A549 (cell line): ENCODE measurements at regions not wholly inside any gene's neighbourhood (a gene's known extent, or its start where the extent isn't known, plus 50 kb on each side); places are given as distances from the start of the nearest gene placed in this dataset.

Source experiments
- CBX2 ChIP-seq: fragments of 200-600 bp; sonication (generic); IDR thresholded peaks from 2 replicates; pipeline ENCODE4 v1.6.1; 2016; ENCODE audit warnings: low read depth, mild to moderate bottlenecking, borderline replicate concordance
- EP300 ChIP-seq, 2 experiments: fragments of >200 bp; sonication (Bioruptor Twin); formaldehyde crosslinking; IDR thresholded peaks; 2 replicates in 1 of 2; 3 replicates in 1 of 2; pipeline ENCODE4 v1.6.1; 2016 to 2017
- ESRRA ChIP-seq: fragments of 150-350 bp; IDR thresholded peaks from 2 replicates; pipeline ENCODE4 v1.6.1; 2014; ENCODE audit warnings: mild to moderate bottlenecking, low read length, borderline replicate concordance
- HMGXB4 ChIP-seq: fragments of 250-450 bp; sonication (Bioruptor Pico); IDR thresholded peaks from 2 replicates; pipeline ENCODE4 v1.5.0; 2021; ENCODE audit warnings: mild to moderate bottlenecking, moderate library complexity, borderline replicate concordance
- HOXB13 ChIP-seq: fragments of 250-450 bp; sonication (Bioruptor Pico); IDR thresholded peaks from 2 replicates; pipeline ENCODE4 v1.5.0; 2020; ENCODE audit warnings: low read depth, mild to moderate bottlenecking, moderate library complexity
- HOXB5 ChIP-seq: fragments of 250-450 bp; sonication (Bioruptor Pico); IDR thresholded peaks from 2 replicates; pipeline ENCODE4 v1.5.0; 2020; ENCODE audit warnings: mild to moderate bottlenecking, moderate library complexity
- MAFK ChIP-seq: fragments of 450-650 bp; IDR thresholded peaks from 2 replicates; pipeline ENCODE4 v1.6.1; 2014; ENCODE audit not compliant: partially characterized antibody
- MYC ChIP-seq: IDR thresholded peaks from 2 replicates; pipeline ENCODE4 v1.6.1; 2012; ENCODE audit warnings: mild to moderate bottlenecking, inconsistent platforms, low read length, improper control_type of control experiment, borderline replicate concordance
- POLR2A ChIP-seq: IDR thresholded peaks from 2 replicates; pipeline ENCODE4 v1.6.1; 2012; ENCODE audit warnings: mild to moderate bottlenecking, low read length
- POLR2AphosphoS2 ChIP-seq: conservative IDR thresholded peaks from 2 replicates; pipeline ENCODE4 v1.6.1; 2012; ENCODE audit warnings: low read length, improper control_type of control experiment, inconsistent platforms
- RCOR1 ChIP-seq: fragments of 150-350 bp; IDR thresholded peaks from 2 replicates; pipeline ENCODE4 v1.6.1; 2014; ENCODE audit warnings: antibody characterized with exemption, low read length, low read depth
- SREBF2 ChIP-seq: fragments of 450-650 bp; IDR thresholded peaks from 2 replicates; pipeline ENCODE4 v1.6.1; 2014; ENCODE audit warnings: mild to moderate bottlenecking, moderate library complexity
- TF ChIP-seq, protein P1 (sequence below): IDR thresholded peaks from 2 replicates; pipeline ENCODE4 v1.6.1; 2012
- TF ChIP-seq, protein P2 (sequence below): fragments of >200 bp; sonication (Bioruptor Twin); formaldehyde crosslinking; IDR thresholded peaks from 3 replicates; pipeline ENCODE4 v1.5.1; 2016

- TF ChIP-seq EP300 (IDR thresholded peaks at IDR 0.05) (no peak), RCOR1 (no peak), SREBF2 (no peak), HOXB13 (no peak), POLR2A (no peak), POLR2AphosphoS2 (no peak), HMGXB4 (CRISPR knock-in tag) (no peak), MAFK (no peak), MYC (no peak), ESRRA (no peak), CBX2 (no peak), HOXB5 (CRISPR knock-in tag) (no peak)
- TF ChIP-seq, protein P1, sequence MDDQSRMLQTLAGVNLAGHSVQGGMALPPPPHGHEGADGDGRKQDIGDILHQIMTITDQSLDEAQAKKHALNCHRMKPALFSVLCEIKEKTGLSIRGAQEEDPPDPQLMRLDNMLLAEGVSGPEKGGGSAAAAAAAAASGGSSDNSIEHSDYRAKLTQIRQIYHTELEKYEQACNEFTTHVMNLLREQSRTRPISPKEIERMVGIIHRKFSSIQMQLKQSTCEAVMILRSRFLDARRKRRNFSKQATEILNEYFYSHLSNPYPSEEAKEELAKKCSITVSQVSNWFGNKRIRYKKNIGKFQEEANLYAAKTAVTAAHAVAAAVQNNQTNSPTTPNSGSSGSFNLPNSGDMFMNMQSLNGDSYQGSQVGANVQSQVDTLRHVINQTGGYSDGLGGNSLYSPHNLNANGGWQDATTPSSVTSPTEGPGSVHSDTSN = no peak
- TF ChIP-seq, protein P2, sequence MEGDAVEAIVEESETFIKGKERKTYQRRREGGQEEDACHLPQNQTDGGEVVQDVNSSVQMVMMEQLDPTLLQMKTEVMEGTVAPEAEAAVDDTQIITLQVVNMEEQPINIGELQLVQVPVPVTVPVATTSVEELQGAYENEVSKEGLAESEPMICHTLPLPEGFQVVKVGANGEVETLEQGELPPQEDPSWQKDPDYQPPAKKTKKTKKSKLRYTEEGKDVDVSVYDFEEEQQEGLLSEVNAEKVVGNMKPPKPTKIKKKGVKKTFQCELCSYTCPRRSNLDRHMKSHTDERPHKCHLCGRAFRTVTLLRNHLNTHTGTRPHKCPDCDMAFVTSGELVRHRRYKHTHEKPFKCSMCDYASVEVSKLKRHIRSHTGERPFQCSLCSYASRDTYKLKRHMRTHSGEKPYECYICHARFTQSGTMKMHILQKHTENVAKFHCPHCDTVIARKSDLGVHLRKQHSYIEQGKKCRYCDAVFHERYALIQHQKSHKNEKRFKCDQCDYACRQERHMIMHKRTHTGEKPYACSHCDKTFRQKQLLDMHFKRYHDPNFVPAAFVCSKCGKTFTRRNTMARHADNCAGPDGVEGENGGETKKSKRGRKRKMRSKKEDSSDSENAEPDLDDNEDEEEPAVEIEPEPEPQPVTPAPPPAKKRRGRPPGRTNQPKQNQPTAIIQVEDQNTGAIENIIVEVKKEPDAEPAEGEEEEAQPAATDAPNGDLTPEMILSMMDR = no peak
These were observed 63.0 kb upstream of the AGA start for GRCh38 chr4:177505171-177505615.
